NCI-H146 (cell line): ENCODE measurements at regions not wholly inside any gene's neighbourhood (a gene's known extent, or its start where the extent isn't known, plus 50 kb on each side); places are given as distances from the start of the nearest gene placed in this dataset.

ENCODE experiments used
- DNase-seq: peaks from one replicate; lab custom pipeline; 2025; lab: John Stamatoyannopoulos, UW

- no peak for DNase-seq
These were observed 598.7 kb downstream of the IGSF11 start for GRCh38 chr3:118435851-118436350.

- no peak for DNase-seq
These were observed 597.9 kb downstream of the IGSF11 start for GRCh38 chr3:118436697-118437262.

GRCh38 chr3:118445036-118445435, 589.6 kb downstream of the IGSF11 start:
- DNase-seq = no peak

GRCh38 chr3:118447339-118447738, 587.3 kb downstream of the IGSF11 start:
- no peak for DNase-seq

- no peak for DNase-seq
These were observed 567.8 kb downstream of the IGSF11 start for GRCh38 chr3:118466795-118467330.

- DNase-seq = no peak
These were observed 565.8 kb downstream of the IGSF11 start for GRCh38 chr3:118468801-118469200.

- DNase-seq = no peak
These were observed 562.1 kb downstream of the IGSF11 start for GRCh38 chr3:118472586-118472985.

- no peak for DNase-seq
These were observed 561.3 kb downstream of the IGSF11 start for GRCh38 chr3:118473343-118473742.

- no peak for DNase-seq
These were observed 557.6 kb downstream of the IGSF11 start for GRCh38 chr3:118476885-118477618.

- no peak for DNase-seq
These were observed 556.9 kb downstream of the IGSF11 start for GRCh38 chr3:118477768-118478167.

- DNase-seq = no peak
These were observed 555.9 kb downstream of the IGSF11 start for GRCh38 chr3:118478706-118479276.

- no peak for DNase-seq
These were observed 555.3 kb downstream of the IGSF11 start for GRCh38 chr3:118479376-118479775.

GRCh38 chr3:118480101-118480860, 554.4 kb downstream of the IGSF11 start:
- DNase-seq = no peak

GRCh38 chr3:118485693-118486092, 549.0 kb downstream of the IGSF11 start:
- DNase-seq = no peak

GRCh38 chr3:118487734-118488133, 546.9 kb downstream of the IGSF11 start:
- no peak for DNase-seq

- DNase-seq = no peak
These were observed 545.9 kb downstream of the IGSF11 start for GRCh38 chr3:118488732-118489131.

GRCh38 chr3:118495206-118495605, 539.4 kb downstream of the IGSF11 start:
- no peak for DNase-seq

- no peak for DNase-seq
These were observed 537.4 kb downstream of the IGSF11 start for GRCh38 chr3:118497274-118497673.

- peak; percentile 8 for DNase-seq
These were observed 533.5 kb downstream of the IGSF11 start for GRCh38 chr3:118501152-118501551.

- no peak for DNase-seq
These were observed 529.7 kb downstream of the IGSF11 start for GRCh38 chr3:118504906-118505305.

- DNase-seq = no peak
These were observed 528.9 kb downstream of the IGSF11 start for GRCh38 chr3:118505784-118506183.

GRCh38 chr3:118511402-118511801, 523.2 kb downstream of the IGSF11 start:
- no peak for DNase-seq
